ENCODE measurements at regions not wholly inside any gene's neighbourhood (a gene's known extent, or its start where the extent isn't known, plus 50 kb on each side); places are given as distances from the start of the nearest gene placed in this dataset.

DNA sequence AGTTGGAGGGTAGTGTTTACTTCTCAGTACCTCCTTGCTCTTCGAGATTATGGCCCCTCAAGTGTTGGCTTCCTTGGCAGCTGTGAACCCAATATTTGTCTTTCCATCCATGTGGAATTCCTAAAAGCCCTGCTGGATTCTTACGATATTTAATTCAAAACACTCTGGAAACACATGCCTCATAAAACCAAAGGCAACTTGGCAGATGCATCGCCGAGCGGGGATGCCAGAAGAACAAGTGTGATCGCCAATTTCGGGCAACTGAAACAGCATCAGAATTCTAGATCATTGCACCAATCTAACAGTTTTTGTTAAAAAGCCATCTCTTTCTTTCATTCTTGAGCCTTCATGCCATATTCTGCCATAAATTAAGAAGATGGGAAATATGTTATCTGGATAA lies 934.4 kb downstream of the AACS start:
- no peaks in the 10 kb centered on the region for H4K20me1 ChIP-seq (ENCODE audit: control insufficient read depth, insufficient read depth, low read length, poor library complexity, severe bottlenecking)
- no peaks in the 10 kb centered on the region for H3K27me3 ChIP-seq (replicated peaks in 1 of 4; ENCODE audit: control extremely low read depth in 1 of 4, control insufficient read depth in 3 of 4, insufficient read depth in 4 of 4, low read length in 3 of 4)
- no peak overlapping the region for H3K4me3 Mint-ChIP-seq
- no peaks in the 10 kb centered on the region for H3K79me2 ChIP-seq (ENCODE audit: control insufficient read depth, insufficient read depth, low read length)
- no peaks in the 10 kb centered on the region for H3K4me1 ChIP-seq (ENCODE audit: control insufficient read depth in 2 of 2, insufficient read depth in 2 of 2, low read length in 2 of 2)
- CTCF ChIA-PET = no interaction called here
- H3K36me3 ChIP-seq (replicated peaks in 1 of 2; ENCODE audit: control extremely low read depth in 1 of 2, control insufficient read depth in 1 of 2, extremely low read depth in 1 of 2, insufficient read depth in 2 of 2, low read length in 1 of 2) = no peaks in the 10 kb centered on the region
- H3K4me3 ChIP-seq (ENCODE audit: control extremely low read depth in 1 of 5, extremely low read depth in 1 of 5, insufficient read depth in 1 of 5, low read depth in 2 of 5, low read length in 4 of 5) = no peak overlapping the region
- POLR2A ChIA-PET = no interaction called here
- no peak overlapping the region for H3K9ac ChIP-seq (ENCODE audit: low read length)
- H3K4me2 ChIP-seq (replicated peaks; ENCODE audit: low read depth, low read length, poor library complexity, severe bottlenecking) = no peak overlapping the region
- H3K9me3 Mint-ChIP-seq (ENCODE audit: insufficient read depth) = peaks cover 4% of the 10 kb centered on the region
- TF ChIP-seq, protein P1, sequence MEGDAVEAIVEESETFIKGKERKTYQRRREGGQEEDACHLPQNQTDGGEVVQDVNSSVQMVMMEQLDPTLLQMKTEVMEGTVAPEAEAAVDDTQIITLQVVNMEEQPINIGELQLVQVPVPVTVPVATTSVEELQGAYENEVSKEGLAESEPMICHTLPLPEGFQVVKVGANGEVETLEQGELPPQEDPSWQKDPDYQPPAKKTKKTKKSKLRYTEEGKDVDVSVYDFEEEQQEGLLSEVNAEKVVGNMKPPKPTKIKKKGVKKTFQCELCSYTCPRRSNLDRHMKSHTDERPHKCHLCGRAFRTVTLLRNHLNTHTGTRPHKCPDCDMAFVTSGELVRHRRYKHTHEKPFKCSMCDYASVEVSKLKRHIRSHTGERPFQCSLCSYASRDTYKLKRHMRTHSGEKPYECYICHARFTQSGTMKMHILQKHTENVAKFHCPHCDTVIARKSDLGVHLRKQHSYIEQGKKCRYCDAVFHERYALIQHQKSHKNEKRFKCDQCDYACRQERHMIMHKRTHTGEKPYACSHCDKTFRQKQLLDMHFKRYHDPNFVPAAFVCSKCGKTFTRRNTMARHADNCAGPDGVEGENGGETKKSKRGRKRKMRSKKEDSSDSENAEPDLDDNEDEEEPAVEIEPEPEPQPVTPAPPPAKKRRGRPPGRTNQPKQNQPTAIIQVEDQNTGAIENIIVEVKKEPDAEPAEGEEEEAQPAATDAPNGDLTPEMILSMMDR (IDR thresholded peaks at IDR 0.05) = no peak
- TF ChIP-seq EZH2 (IDR thresholded peaks at IDR 0.05; ENCODE audit: borderline replicate concordance, insufficient read depth, low read depth, low read length, poor library complexity, severe bottlenecking) = no peak
- ATAC-seq (ENCODE audit: low read depth) = no peak
- intact Hi-C loops (cut with micrococcal nuclease) = no loop called here
- no peaks in the 10 kb centered on the region for H3K4me1 Mint-ChIP-seq
- H3K27me3 Mint-ChIP-seq = no peaks in the 10 kb centered on the region
- no peak overlapping the region for H3K27ac ChIP-seq (ENCODE audit: low read length in 2 of 2)
- no peak overlapping the region for H3K27ac Mint-ChIP-seq
- WGBS (ENCODE audit: insufficient coverage) = 78% methylated on average over 5 of the region's 7 CpGs
- no peak for DNase-seq
- H3K9me3 ChIP-seq (ENCODE audit: control extremely low read depth in 1 of 3, control insufficient read depth in 2 of 3, insufficient read depth in 1 of 3, low read length in 2 of 3) = peaks cover 0 to 8% (median 7%) of the 10 kb centered on the region in 3 donors
- H2AFZ ChIP-seq (ENCODE audit: insufficient read depth, low read depth, low read length, poor library complexity, severe bottlenecking) = no peak overlapping the region

DNA sequence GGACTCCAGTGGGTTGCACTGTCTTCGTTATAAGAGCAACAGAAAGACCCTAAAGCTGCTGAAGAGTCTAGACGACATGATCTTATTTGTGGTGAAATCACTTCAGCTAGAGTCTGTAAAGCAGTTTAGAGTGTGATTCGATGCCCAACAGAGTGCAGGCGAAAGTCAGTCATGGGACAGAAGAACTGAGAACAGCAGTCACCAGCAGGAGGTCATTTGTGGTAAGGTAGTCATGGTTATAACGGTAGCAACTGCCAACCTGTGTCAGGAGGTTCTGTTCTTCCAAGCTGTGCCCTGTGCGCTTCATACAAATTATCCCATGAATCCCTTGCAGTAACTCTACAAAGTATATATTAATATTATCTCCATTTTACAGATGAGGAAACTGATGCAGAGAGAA lies 954.1 kb downstream of the AACS start:
- Histone ChIP-seq H3K4me1 (ENCODE audit: control insufficient read depth in 2 of 2, insufficient read depth in 2 of 2, low read length in 2 of 2) (no peaks in the 10 kb centered on the region), H3K9me3 (ENCODE audit: control extremely low read depth in 1 of 3, control insufficient read depth in 2 of 3, insufficient read depth in 1 of 3, low read length in 2 of 3) (peaks cover 0 to 24% (median 3%) of the 10 kb centered on the region in 3 donors), H3K27me3 (replicated peaks in 1 of 4; ENCODE audit: control extremely low read depth in 1 of 4, control insufficient read depth in 3 of 4, insufficient read depth in 4 of 4, low read length in 3 of 4) (no peaks in the 10 kb centered on the region), H2AFZ (ENCODE audit: insufficient read depth, low read depth, low read length, poor library complexity, severe bottlenecking) (no peak overlapping the region), H4K20me1 (ENCODE audit: control insufficient read depth, insufficient read depth, low read length, poor library complexity, severe bottlenecking) (no peaks in the 10 kb centered on the region), H3K4me2 (replicated peaks; ENCODE audit: low read depth, low read length, poor library complexity, severe bottlenecking) (no peak overlapping the region), H3K4me3 (ENCODE audit: control extremely low read depth in 1 of 5, extremely low read depth in 1 of 5, insufficient read depth in 1 of 5, low read depth in 2 of 5, low read length in 4 of 5) (no peak overlapping the region), H3K36me3 (replicated peaks in 1 of 2; ENCODE audit: control extremely low read depth in 1 of 2, control insufficient read depth in 1 of 2, extremely low read depth in 1 of 2, insufficient read depth in 2 of 2, low read length in 1 of 2) (no peaks in the 10 kb centered on the region), H3K79me2 (ENCODE audit: control insufficient read depth, insufficient read depth, low read length) (no peaks in the 10 kb centered on the region), H3K27ac (ENCODE audit: low read length in 2 of 2) (no peak overlapping the region), H3K9ac (ENCODE audit: low read length) (no peak overlapping the region)
- TF ChIP-seq, protein P1 (IDR thresholded peaks at IDR 0.05) = no peak
- no peak for TF ChIP-seq EZH2 (IDR thresholded peaks at IDR 0.05; ENCODE audit: borderline replicate concordance, insufficient read depth, low read depth, low read length, poor library complexity, severe bottlenecking)
- no peak overlapping the region for H3K4me3 Mint-ChIP-seq
- H3K9me3 Mint-ChIP-seq (ENCODE audit: insufficient read depth) = no peaks in the 10 kb centered on the region
- intact Hi-C loops (cut with micrococcal nuclease) = no loop called here
- no peak for ATAC-seq (ENCODE audit: low read depth)
- WGBS (ENCODE audit: insufficient coverage) = 91% methylated on average over 4 of the region's 6 CpGs
- ChIA-PET POLR2A (no interaction called here), CTCF (interaction anchor here (1.1 kb wide), 1 partner anchor 9 kb away, joined by 3 read pairs; no protein-coding TSS in a partner anchor)
- no peaks in the 10 kb centered on the region for H3K27me3 Mint-ChIP-seq
- no peak overlapping the region for H3K27ac Mint-ChIP-seq
- no peaks in the 10 kb centered on the region for H3K4me1 Mint-ChIP-seq
- DNase-seq = no peak

All from B cell (primary cell).